T1000 (cell line): ENCODE measurements at regions not wholly inside any gene's neighbourhood (a gene's known extent, or its start where the extent isn't known, plus 50 kb on each side); places are given as distances from the start of the nearest gene placed in this dataset.

Source experiments
- DNase-seq: peaks from one replicate; lab custom pipeline; 2025; ENCODE audit warnings: mixed read lengths; lab: John Stamatoyannopoulos, UW

DNA sequence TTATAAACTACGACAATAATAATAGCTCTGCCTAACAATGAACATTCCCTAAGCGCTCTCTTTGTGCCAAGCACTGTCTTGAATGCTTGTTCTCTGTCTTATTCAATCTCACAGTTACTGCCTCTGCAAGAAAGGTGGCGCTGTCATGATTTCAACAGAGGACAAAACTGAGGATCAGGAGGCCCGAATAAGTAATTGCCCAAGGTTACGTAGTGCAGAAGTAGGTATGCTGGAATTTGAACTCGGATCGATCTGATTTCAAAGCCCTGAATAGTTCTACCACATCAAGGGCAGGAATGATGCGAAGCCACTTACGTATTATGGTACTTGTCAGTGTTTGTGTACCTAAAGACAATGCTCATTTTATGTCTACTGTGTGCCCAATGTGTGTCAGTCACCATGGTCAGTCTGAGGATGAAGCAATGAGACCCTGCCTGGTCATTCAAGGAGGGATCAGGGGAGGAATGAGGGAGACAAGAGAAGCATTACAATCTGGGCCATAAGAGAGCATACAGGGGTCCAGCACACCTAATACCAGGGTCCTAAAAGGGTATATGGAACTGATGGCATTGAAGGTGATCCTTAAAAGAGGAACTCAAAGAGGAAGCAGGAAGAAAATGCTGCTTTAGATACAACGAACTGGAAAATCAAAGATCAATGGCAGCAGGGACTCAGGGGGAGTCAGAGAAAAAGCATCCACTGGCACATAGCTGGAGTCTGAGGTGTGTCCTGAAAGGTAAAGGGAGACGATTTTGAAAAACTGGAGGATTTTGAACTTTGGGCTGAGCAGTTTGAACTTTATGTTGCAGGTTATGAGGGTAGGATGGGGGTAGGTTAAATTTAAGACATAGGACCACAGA is 389.2 kb downstream of the PLPP3 start:
- no peak for DNase-seq

DNA sequence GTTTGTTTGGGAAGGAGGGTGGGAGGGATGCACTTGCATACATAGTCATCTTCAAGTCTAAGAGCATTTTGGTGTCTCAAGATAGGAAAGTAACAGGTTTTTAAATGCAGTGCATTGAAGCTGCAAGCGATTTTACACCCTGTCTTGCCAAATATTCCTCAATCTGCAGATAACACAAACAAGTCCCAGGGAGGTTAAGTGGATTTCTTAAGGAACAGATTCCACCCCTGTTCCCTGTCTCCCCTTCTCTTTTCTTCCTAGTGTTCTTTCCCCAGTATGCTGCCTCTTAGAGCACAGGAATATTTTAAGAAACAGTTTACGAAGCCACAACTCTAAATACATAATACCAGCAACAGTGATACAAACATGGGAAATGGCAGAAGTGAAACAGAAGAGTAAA is 389.9 kb downstream of the PLPP3 start:
- no peak for DNase-seq

DNA sequence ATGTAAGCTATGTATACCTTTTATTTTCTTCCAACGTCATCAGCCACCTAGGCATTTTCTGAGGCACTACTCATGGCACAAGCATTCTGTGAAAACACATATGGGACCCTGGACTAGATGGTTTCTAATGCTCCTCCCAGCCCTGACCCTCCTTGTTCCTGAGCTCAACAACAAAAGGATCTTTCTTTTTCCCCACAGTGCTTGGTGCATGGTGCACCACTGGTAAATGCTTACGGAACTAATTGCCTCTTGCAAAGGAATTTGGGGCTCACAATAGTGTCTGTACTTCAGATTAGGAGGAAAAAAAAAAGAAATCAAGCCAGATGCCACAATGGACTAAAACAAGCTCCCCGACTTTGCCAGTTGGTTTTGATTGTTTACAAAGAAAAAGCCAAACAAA is 390.5 kb downstream of the PLPP3 start:
- no peak for DNase-seq

DNA sequence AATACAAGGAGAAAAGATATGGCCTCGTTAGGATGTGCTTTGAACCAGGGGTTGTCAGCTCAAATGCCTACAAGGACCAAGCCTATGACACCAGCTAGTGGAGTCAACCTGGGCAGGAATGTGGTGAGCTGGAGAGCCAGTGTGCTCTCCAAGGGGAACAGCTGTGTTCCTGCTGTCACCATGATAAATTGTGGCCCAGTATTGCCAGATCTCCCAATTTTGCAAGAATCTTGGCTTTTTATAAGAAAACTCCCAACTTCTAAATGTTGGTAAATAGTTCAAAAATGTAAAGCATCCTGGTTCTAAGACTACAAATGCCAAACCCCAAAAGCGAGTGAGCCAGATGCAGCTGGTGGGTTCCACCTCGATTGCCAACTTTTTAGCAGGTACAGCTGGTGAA is 391.1 kb downstream of the PLPP3 start:
- DNase-seq: no peak

DNA sequence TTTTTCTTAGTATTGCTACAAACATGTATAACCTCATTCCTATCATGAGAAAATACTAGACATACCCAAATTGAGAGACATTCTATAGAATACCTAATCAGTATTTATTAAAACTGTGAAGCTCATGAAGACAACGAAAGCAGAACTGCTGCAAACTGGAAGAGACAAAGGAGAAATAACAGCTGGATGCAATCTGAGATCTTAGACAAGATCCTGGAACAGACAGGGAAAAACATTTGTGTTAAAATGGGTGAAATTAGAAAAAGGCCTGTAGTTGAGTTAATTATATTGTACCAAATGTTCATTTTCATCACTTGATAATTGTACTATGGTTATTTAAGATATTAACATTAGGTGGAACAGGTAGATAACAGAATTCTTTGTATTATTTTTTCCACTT is 392.0 kb downstream of the PLPP3 start:
- DNase-seq: no peak

DNA sequence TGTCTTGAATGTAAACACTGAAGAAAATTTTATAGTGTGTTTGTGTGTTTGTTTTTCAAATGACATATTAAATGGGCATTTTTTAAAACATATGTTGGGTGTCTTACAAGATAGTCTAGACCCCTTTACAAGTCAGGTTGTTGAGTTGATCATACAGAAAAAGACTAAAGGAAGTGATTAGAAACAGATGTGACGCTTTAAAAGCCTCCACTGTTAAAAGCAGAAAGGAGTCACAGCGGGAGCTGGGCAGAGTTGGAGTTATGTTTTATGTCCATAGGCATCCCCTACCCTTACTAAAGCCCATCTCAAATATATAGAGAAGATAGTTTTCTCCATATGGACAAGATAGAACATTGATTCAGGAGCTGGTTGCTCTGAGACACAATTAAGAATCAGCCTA is 393.9 kb downstream of the PLPP3 start:
- DNase-seq: no peak

DNA sequence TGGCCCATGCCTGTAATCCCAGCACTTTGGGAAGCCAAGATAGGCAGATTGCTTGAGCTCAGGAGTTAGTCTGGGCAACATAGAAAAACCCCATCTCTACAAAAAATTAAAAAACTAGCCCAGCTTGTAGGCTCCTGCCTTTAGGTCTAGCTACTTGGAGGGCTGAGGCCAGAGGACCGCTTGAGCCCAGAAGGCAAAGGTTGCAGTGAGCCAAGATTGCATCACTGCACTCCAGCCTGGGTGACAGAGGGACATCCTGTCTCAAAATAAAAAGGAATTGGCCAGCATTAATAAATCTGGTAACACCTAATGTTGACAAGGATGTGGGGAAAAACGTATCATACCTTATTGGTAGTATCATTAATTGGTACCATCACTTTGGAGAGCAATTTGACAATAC is 396.2 kb downstream of the PLPP3 start:
- no peak for DNase-seq

DNA sequence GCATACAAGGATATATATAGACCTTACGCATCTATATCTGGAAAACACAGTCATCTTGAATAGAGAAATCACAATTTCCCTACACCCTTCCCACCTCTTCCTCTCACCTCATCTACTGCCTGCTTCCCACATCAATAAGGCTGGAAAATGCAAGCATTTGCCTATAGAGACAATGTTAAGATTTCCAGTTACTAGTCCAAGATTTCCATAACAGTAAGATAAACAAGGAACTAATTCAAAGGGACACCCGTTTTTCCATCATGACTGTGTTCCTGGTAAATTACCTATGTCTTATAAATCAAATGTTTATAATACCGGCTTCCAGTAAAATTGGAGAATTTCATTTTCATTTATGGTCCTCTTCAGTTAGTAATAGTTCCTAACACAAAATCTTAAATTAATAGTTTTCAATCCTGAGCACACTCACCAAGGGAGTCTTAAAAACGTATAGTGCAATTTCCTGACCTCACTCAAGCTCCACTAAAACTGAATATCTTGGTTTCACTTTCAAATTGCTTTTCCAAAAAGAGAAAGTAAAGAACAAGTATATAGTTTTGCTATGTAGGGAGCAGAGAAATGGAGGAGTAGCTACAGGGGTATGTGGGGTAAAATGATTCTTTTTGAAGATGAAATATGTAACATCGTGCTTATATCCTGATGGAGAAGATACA is 398.7 kb downstream of the PLPP3 start:
- DNase-seq: no peak

DNA sequence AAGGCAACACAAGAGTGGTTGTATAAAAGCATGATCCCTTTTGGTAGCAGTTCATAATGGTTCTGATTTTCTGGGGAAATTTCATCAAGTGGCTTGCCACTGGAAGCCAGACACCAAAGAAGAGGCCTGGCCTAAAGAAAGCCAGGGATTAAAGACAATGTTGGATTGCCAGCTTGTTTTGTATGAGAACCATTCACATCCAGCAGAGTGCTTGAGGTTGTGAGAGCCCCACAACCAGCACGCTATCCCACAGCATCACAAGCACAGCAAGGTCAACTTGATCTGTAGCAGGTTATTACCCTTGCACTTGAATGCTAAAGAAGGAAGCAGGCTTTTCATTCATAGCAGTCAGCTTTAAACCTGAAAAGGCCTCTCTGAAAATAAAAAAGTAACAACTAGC is 399.8 kb downstream of the PLPP3 start:
- DNase-seq: no peak

DNA sequence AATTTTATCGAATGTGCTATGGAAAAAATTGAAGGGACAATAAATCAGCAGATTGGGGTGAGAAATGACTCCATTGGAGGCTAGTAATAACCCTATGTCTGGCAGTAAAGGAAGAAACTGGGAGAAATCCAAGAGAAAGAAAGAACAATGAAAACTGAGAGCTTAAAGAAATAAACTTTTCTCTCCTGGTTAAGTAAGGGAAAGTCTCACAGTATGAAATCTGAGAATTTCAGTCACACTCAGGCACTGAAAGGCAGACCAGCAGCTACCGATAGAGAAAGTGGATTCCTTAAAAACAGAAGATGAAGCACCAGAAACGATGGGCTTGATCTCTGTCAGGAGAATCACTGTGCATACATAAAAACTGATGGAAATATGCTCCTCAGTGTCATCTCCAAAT is 404.2 kb downstream of the PLPP3 start:
- no peak for DNase-seq

DNA sequence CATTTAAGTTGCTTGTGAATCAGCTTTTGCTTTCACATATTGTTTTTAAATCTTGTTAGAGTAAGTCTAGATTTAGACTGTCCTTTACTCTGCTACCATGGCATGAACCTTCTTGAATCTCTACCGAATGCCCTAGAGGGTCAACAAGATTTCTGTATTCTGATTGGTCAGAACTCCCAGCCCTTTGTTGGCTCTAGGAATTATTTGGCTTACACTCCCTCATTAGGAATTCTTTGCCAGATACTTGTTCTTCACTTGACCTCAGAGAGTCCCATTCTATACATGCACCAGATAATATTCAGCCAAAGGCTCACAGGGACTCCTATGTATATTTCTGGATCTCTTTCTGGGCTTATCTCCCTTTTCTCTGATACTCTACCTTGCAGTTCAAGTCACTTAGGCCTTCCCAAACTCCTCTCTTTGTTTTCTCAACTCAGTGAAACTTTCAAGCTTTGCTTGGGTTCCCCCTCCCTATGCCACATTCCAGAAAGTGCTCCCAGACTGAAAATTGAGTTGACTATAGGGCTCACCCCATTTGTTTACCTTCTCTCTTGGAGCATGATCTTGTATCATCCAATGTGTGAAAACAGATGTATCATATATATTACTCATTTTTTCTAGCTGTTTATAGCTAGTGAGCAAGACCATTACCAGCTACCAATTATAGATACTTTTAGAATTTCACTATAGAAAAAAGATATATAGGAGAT is 405.0 kb downstream of the PLPP3 start:
- no peak for DNase-seq

DNA sequence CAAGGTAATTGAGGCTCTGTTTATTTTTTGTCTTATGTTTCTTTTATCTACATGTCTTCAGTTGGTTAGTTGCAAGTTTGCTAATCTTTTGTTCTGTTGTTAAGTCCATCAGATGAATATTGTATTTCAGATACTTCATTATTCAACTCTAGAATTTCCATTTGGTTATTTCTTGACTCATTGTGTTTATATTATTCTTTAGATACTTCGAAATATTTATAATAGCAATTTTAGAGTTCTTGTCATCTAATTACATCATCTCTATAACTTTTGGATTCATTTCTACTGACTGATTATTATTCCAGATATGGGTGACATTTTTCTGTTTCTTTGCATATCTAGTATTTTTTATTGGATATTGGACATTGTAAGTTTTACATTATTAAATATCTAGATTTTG is 405.6 kb downstream of the PLPP3 start:
- DNase-seq: no peak

DNA sequence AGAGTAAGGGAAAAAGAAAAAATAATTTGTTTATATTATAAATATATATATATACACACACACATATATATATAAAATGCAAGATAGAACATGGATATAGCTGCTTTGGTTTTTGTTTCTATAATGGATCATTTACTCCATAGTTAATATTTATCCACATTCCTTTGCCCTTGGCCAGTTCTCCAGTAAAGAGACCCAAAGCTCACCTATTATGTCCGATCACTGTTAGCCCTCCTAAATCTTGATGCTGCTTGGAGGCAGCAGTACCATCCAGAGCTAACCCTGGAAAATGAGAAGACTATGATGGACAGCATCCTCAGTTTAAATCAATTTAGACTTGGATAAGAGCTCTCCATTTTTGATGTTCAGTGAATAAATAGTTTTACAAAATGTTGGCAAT is 407.7 kb downstream of the PLPP3 start:
- no peak for DNase-seq

DNA sequence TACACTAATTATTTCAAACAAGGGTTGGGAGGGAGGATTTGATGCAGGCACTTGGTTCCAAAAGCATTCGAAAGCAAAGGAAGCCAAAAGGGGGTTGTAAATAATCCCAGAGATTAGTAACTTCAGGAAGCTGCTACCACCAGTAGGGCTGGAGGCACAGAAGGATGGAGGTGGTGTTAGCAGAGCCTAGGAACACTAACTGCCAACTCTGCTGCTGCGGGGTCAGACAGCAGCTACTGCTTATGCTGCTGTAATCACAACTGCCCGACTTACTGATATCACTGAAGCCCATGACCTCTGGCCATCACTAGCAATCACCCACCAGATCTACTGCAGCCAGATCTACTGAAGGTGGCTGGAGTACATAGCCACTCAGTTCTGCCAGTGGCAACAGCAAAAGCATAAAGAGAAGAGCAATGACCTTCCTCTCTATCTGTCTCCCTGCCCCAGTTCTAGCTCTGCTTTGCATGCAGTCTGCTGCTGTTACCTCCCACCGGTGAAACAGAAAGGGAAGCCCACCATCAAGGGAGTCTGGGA is 408.5 kb downstream of the PLPP3 start:
- no peak for DNase-seq

DNA sequence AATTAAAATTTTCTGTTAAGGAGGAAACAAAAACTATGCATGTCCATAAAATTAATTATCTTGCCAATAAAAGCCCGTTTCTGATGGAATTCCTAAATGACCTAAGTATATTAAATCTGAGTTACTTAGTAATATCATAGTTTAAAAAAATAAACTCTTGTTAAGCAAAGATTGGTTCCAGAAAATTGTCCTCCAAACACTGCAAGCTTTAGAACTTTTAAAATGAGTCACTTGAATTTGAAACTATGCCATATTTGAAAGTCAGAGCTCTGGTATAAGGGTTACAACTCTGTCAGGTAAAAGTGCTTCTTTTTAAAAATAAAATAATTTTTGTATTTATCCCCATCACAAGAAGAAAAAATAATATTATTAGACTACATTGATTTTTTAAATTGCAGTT is 409.5 kb downstream of the PLPP3 start:
- DNase-seq: no peak

DNA sequence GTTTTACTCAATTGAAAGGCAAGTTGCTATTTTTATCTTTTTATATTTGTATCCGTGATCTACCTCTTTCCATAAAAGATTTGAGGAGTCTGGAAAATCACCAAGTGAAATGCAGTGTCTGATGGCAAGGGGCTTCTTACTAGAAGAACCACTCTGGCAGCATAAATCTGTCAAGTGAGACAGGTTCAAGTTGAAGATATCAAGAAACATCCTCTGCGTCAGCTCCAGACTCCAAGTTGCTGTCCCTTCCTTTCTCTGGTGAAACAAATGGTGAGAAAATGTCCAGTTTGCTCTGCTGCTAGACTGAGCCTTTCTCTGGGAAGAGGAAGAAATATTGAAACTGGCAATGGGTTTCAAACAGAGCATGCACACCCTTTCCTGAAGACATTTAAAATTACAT is 411.2 kb downstream of the PLPP3 start:
- no peak for DNase-seq

DNA sequence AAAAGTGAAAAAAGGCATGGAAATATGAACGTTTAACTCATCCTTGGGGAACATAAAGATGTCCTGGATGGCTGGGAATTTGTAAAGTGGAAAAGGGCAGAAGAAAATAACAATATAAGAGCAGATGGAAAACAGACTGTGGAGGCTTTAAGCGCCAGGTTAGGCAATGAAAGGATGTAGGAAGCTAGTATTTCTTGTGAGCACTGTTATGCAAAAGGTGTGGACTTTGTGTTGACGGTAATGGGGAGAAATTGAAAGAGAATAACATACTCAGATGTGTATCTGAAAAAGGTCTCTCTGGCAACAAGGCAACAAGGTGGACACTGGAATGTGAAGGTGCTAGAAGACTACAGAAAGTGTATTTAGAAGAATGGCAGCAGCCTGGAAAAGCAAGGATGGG is 411.8 kb downstream of the PLPP3 start:
- DNase-seq: no peak

DNA sequence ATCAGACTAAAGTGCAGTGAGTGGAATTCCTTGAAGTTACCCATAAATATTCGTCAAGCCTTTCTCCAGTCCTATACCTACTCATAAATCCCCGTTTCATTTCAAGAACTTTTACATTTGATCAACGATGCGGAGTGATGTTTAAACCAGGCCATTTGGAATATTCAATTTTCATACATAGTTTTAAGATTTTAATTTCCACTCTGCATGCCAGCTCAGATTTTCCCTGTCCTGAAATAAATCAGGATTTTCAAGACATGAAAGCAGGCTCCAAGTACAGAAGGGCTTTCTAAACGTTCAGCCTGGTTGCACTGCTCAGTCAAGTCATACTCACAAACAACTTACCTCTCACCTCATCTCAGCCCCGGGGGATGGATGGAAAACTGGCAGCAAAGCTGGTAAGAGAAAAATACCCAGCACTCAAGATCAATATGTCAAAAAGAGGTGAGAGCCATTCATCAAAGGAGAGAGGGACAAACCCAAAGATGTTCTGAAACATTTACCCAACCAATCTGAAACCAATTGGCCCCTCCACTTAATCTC is 418.5 kb downstream of the PLPP3 start:
- DNase-seq: no peak

DNA sequence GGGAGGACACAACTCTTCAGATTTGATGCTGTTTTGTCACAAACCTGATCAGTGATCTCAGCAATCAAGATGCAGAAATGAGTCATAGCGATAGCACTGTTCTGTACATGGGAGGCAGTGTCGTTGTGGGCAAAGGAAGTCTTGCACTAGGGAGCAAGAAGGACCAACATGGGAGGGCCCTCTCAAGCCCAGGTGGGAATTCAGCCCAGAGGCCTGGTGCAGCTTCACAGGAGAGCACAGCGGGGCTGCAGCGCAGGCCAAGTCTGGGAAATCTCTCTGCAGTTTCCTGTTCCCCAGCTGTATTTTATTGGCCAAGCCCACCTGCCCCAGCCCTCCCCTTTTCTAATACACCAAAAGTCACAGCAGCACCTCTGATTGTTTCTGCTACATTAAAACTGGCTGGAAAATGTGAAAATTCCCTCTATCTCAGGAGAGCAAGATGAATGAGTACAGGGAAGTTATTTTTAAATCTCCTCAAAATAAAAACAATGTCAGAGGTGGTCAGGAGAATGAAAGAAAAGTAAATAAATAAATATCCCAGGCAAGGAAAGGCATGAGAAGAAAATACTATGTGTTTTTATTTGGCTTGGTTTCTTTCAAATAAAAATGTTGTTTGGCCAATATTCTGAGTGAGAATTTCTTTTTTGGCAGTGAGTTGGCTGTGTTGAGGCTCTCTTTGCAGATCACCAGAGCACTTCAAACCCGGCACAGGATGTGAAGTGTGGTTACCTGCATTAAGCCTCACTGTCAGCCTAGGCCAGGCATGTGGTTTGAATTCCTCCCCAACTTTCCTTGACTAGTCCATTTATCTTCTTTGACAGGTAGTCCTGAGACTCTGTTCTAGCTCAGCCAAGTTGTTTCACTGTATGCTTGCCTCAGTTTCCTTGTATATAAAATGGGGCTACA is 422.1 kb downstream of the PLPP3 start:
- DNase-seq: no peak

DNA sequence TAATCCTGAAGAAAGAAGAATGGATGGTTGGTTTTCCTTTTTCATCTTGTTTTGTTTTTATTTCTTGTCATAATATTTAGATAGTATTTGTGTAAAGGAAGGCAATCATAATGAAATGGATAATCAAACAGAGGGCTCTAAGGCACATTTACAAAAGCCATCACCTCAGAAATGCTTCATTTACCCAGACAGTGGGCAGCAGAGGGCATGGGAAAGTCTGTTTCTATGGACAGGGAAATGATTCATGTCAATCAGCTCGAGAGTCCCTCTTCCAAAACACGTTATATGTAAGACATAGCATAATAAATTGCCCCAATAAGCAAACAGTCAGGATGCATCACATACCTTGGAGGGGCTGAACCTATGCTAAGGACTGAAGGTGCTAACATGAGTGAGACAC is 426.1 kb downstream of the PLPP3 start:
- no peak for DNase-seq

DNA sequence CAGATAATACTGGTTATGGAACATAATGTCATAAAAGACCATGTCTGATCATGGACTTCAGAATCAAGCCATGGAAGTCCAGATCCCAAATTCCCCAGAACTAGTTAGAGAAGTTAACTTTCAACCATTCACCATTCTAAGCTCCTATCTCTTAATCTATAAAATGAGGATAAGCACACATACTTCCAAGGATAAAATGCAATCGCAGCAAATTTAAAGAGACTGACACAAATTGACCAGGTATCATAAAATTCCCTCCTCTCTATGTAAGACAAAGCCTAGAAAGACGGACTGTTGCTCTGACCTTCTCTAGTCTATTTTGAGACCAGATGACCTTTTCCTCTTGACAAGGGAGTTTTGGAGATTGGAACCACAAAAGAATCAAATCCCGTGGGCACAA is 426.7 kb downstream of the PLPP3 start:
- no peak for DNase-seq

DNA sequence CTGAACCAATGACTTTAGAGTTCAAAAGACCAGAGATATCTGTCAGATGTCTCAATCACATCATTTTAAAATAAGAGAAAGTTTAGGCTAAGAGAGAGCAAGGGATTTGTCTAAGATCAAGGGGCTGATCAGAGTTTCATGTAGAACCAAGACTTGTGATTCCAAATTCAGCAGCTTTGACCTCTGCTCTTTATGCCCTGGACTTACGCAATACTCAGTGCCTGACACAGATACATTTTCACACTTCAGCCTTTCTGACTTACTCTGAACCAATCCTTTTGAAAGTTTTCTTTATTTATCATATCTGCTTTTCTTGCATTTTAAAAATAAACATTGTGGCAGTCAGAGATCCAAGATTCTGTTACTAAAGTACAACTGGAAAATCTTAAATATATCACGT is 428.0 kb downstream of the PLPP3 start:
- no peak for DNase-seq
